Mesendoderm (in vitro differentiated cells): ENCODE measurements at regions not wholly inside any gene's neighbourhood (a gene's known extent, or its start where the extent isn't known, plus 50 kb on each side); places are given as distances from the start of the nearest gene placed in this dataset.

Experiments
- DNase-seq: peaks from one replicate; pipeline ENCODE4 v3.0.0; 2013
- H2AK5ac ChIP-seq: 2 replicates; pipeline ENCODE4 v1.6.1; 2013; ENCODE audit warnings: low read length, inconsistent platforms
- H2BK120ac ChIP-seq: 2 replicates; pipeline ENCODE4 v1.6.1; 2013; ENCODE audit warnings: low read depth, mild to moderate bottlenecking, low read length, moderate library complexity, mixed read lengths
- H2BK15ac ChIP-seq: replicated peaks from 2 replicates; pipeline ENCODE4 v1.6.1; 2013; ENCODE audit warnings: low read depth, mild to moderate bottlenecking, moderate library complexity
- H2BK5ac ChIP-seq: 2 replicates; pipeline ENCODE4 v1.6.1; 2013; ENCODE audit warnings: low read length, inconsistent platforms
- H3K18ac ChIP-seq: 2 replicates; pipeline ENCODE4 v1.6.1; 2013; ENCODE audit warnings: mild to moderate bottlenecking, low read length, mixed read lengths
- H3K23ac ChIP-seq: one replicate; pipeline ENCODE4 v1.6.1; 2013; ENCODE audit warnings: low read length
- H3K27ac ChIP-seq: 2 replicates; pipeline ENCODE4 v1.5.1; 2013; ENCODE audit warnings: low read depth, mild to moderate bottlenecking, inconsistent platforms, low read length, moderate library complexity
- H3K27me3 ChIP-seq: 2 replicates; pipeline ENCODE4 v1.6.1; 2013; ENCODE audit warnings: low read length, control low read depth, mild to moderate bottlenecking, inconsistent platforms; ENCODE audit not compliant: insufficient read depth, poor library complexity
- H3K36me3 ChIP-seq: 2 replicates; pipeline ENCODE4 v1.6.1; 2013; ENCODE audit warnings: low read length, inconsistent platforms; ENCODE audit not compliant: control insufficient read depth, insufficient read depth
- H3K4ac ChIP-seq: one replicate; pipeline ENCODE4 v1.6.1; 2013; ENCODE audit warnings: low read depth, mild to moderate bottlenecking, low read length, moderate library complexity
- H3K4me1 ChIP-seq: 2 replicates; pipeline ENCODE4 v1.6.1; 2013; ENCODE audit warnings: low read depth, low read length, inconsistent platforms; ENCODE audit not compliant: control insufficient read depth
- H3K4me2 ChIP-seq: 2 replicates; pipeline ENCODE4 v1.6.1; 2013; ENCODE audit warnings: low read length
- H3K4me3 ChIP-seq: 2 replicates; pipeline ENCODE4 v1.5.1; 2013; ENCODE audit warnings: mild to moderate bottlenecking, low read length
- H3K56ac ChIP-seq: one replicate; pipeline ENCODE4 v1.6.1; 2013; ENCODE audit warnings: low read length
- H3K79me1 ChIP-seq: 2 replicates; pipeline ENCODE4 v1.6.1; 2013; ENCODE audit warnings: low read length, inconsistent platforms
- H3K79me2 ChIP-seq: 2 replicates; pipeline ENCODE4 v1.6.1; 2013; ENCODE audit warnings: mild to moderate bottlenecking, low read length; ENCODE audit not compliant: control insufficient read depth, insufficient read depth
- H3K9ac ChIP-seq: 2 replicates; pipeline ENCODE4 v1.6.1; 2013; ENCODE audit warnings: low read length, inconsistent platforms
- H4K5ac ChIP-seq: one replicate; pipeline ENCODE4 v1.6.1; 2013; ENCODE audit warnings: low read length
- H4K8ac ChIP-seq: one replicate; pipeline ENCODE4 v1.6.1; 2013; ENCODE audit warnings: low read depth, mild to moderate bottlenecking, control low read depth, low read length, moderate library complexity
- WGBS: extraction: QIAGEN DNeasy Blood & Tissue Kit; methylation state at CpG from one replicate; pipeline ENCODE4 v1.1.7; 2013; ENCODE audit warnings: low lambda C conversion rate, missing lambda C conversion rate; ENCODE audit not compliant: insufficient coverage; ENCODE audit errors: extremely low coverage; 5-methylcytosine and 5-hydroxymethylcytosine counted together

GRCh38 chr5:112656451-112656850 lies 81.2 kb upstream of the APC start:
- no peak overlapping the region for H3K18ac ChIP-seq
- no peak overlapping the region for H3K4me2 ChIP-seq

GRCh38 chr5:112657804-112658203 lies 79.9 kb upstream of the APC start:
- Histone ChIP-seq H3K4me1 (no peaks in the 10 kb centered on the region), H2BK15ac (no peak overlapping the region), H3K23ac (no peak overlapping the region), H3K36me3 (no peaks in the 10 kb centered on the region), H2BK120ac (no peak overlapping the region), H3K4me3 (no peak overlapping the region), H3K9ac (no peak overlapping the region), H3K27ac (no peak overlapping the region), H3K4ac (no peak overlapping the region), H2BK5ac (no peak overlapping the region), H3K56ac (no peak overlapping the region), H3K18ac (no peak overlapping the region), H2AK5ac (no peak overlapping the region), H4K8ac (no peak overlapping the region), H4K5ac (no peak overlapping the region), H3K4me2 (no peak overlapping the region), H3K79me2 (no peaks in the 10 kb centered on the region), H3K27me3 (no peaks in the 10 kb centered on the region), H3K79me1 (no peaks in the 10 kb centered on the region)
- peak; percentile 25 for DNase-seq
- WGBS: no CpG with 5 or more reads among the region's 3 CpGs

More at GRCh38 chr5:112656451-112656850, 81.2 kb upstream of the APC start:
- Histone ChIP-seq H3K79me2 (no peaks in the 10 kb centered on the region), H2BK120ac (no peak overlapping the region), H2AK5ac (no peak overlapping the region), H3K79me1 (no peaks in the 10 kb centered on the region), H2BK15ac (no peak overlapping the region), H3K9ac (no peak overlapping the region), H4K5ac (no peak overlapping the region), H2BK5ac (no peak overlapping the region), H3K36me3 (no peaks in the 10 kb centered on the region), H4K8ac (no peak overlapping the region), H3K23ac (no peak overlapping the region), H3K4me3 (no peak overlapping the region), H3K56ac (no peak overlapping the region), H3K27ac (no peak overlapping the region), H3K4me1 (no peaks in the 10 kb centered on the region), H3K4ac (no peak overlapping the region), H3K27me3 (no peaks in the 10 kb centered on the region)
- no CpG with 5 or more reads among the region's 2 CpGs for WGBS
- no peak for DNase-seq

GRCh38 chr5:112660359-112660758 lies 77.3 kb upstream of the APC start:
- no peak overlapping the region for H3K4me3 ChIP-seq
- H2BK5ac ChIP-seq: no peak overlapping the region
- no peak overlapping the region for H4K8ac ChIP-seq
- no peak overlapping the region for H3K9ac ChIP-seq
- H3K79me2 ChIP-seq: no peaks in the 10 kb centered on the region
- no peak overlapping the region for H3K4ac ChIP-seq
- H3K18ac ChIP-seq: no peak overlapping the region
- WGBS: no CpG with 5 or more reads among the region's 1 CpG
- no peaks in the 10 kb centered on the region for H3K27me3 ChIP-seq
- no peaks in the 10 kb centered on the region for H3K79me1 ChIP-seq
- no peak overlapping the region for H2AK5ac ChIP-seq
- no peaks in the 10 kb centered on the region for H3K36me3 ChIP-seq
- no peak overlapping the region for H3K23ac ChIP-seq
- H3K27ac ChIP-seq: no peak overlapping the region
- no peak overlapping the region for H4K5ac ChIP-seq
- no peak overlapping the region for H3K4me2 ChIP-seq
- no peak overlapping the region for H3K56ac ChIP-seq
- no peak for DNase-seq
- H2BK15ac ChIP-seq: no peak overlapping the region
- H2BK120ac ChIP-seq: no peak overlapping the region
- no peaks in the 10 kb centered on the region for H3K4me1 ChIP-seq

- no peak overlapping the region for H3K4ac ChIP-seq
- no peak overlapping the region for H4K5ac ChIP-seq
- DNase-seq: no peak
- H4K8ac ChIP-seq: no peak overlapping the region
- H3K9ac ChIP-seq: no peak overlapping the region
- no peak overlapping the region for H3K23ac ChIP-seq
- H3K56ac ChIP-seq: no peak overlapping the region
- no peaks in the 10 kb centered on the region for H3K36me3 ChIP-seq
- H3K4me1 ChIP-seq: no peaks in the 10 kb centered on the region
- H3K27me3 ChIP-seq: no peaks in the 10 kb centered on the region
- H3K79me1 ChIP-seq: no peaks in the 10 kb centered on the region
- H2AK5ac ChIP-seq: no peak overlapping the region
- H3K4me3 ChIP-seq: no peak overlapping the region
- no peak overlapping the region for H2BK15ac ChIP-seq
- H3K4me2 ChIP-seq: no peak overlapping the region
- no peak overlapping the region for H2BK120ac ChIP-seq
- H3K79me2 ChIP-seq: no peaks in the 10 kb centered on the region
- H3K27ac ChIP-seq: no peak overlapping the region
- H2BK5ac ChIP-seq: no peak overlapping the region
- WGBS: no CpG with 5 or more reads among the region's 3 CpGs
- no peak overlapping the region for H3K18ac ChIP-seq
Measured at GRCh38 chr5:112663146-112663545, 74.5 kb upstream of the APC start.

GRCh38 chr5:112668016-112668415 lies 69.7 kb upstream of the APC start:
- Histone ChIP-seq H2AK5ac (no peak overlapping the region), H3K4me3 (no peak overlapping the region), H3K79me2 (no peaks in the 10 kb centered on the region), H4K5ac (no peak overlapping the region), H3K79me1 (no peaks in the 10 kb centered on the region), H2BK5ac (no peak overlapping the region), H4K8ac (no peak overlapping the region), H3K27me3 (no peaks in the 10 kb centered on the region), H3K4me1 (no peaks in the 10 kb centered on the region), H3K27ac (no peak overlapping the region), H3K23ac (no peak overlapping the region), H3K4me2 (no peak overlapping the region), H2BK15ac (no peak overlapping the region), H3K4ac (no peak overlapping the region), H3K36me3 (no peaks in the 10 kb centered on the region), H3K18ac (no peak overlapping the region), H2BK120ac (no peak overlapping the region), H3K9ac (no peak overlapping the region), H3K56ac (no peak overlapping the region)
- no CpG with 5 or more reads among the region's 4 CpGs for WGBS
- DNase-seq: no peak

GRCh38 chr5:112668911-112669310 lies 68.8 kb upstream of the APC start:
- no CpG with 5 or more reads among the region's 3 CpGs for whole genome bisulfite sequencing

More at GRCh38 chr5:112668911-112669310, 68.8 kb upstream of the APC start:
- DNase-seq: no peak
- H3K56ac ChIP-seq: no peak overlapping the region
- no peak overlapping the region for H2BK5ac ChIP-seq
- no peak overlapping the region for H3K27ac ChIP-seq
- H3K79me1 ChIP-seq: no peaks in the 10 kb centered on the region
- H3K23ac ChIP-seq: no peak overlapping the region
- H3K79me2 ChIP-seq: no peaks in the 10 kb centered on the region
- no peak overlapping the region for H4K8ac ChIP-seq
- H2BK15ac ChIP-seq: no peak overlapping the region
- H3K27me3 ChIP-seq: no peaks in the 10 kb centered on the region
- no peak overlapping the region for H3K18ac ChIP-seq
- no peak overlapping the region for H3K4ac ChIP-seq
- no peak overlapping the region for H3K4me2 ChIP-seq
- no peak overlapping the region for H2BK120ac ChIP-seq
- no peaks in the 10 kb centered on the region for H3K36me3 ChIP-seq
- no peak overlapping the region for H3K4me3 ChIP-seq
- H3K9ac ChIP-seq: no peak overlapping the region
- no peak overlapping the region for H4K5ac ChIP-seq
- no peak overlapping the region for H2AK5ac ChIP-seq
- no peaks in the 10 kb centered on the region for H3K4me1 ChIP-seq
